ENCODE measurements at regions not wholly inside any gene's neighbourhood (a gene's known extent, or its start where the extent isn't known, plus 50 kb on each side); places are given as distances from the start of the nearest gene placed in this dataset.

DNA sequence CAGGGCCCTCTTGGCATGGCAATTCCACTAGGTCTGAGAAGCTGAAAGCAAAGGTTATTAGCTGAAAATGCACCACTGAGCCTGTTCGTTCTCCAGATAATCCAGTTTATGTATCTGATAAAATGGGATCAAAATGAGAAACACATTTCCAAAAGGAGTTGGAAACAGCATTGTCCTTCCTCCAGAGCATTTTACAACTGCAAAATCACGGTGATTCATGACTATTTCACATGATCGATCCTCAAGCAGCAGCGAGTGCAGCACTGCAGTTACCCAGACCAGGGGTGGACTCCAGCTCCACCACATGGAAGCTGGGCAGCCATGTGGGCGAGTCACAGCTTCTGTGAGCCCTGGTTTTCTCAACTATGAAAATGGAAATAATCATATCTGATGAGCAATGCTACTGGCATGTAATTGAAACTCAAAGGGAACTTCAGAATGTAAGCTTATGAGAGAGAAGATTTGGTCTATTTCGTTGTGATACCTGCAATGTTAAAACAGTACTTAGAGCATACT lies 78.7 kb upstream of the MSX1 start:
- TF ChIP-seq, protein P1, sequence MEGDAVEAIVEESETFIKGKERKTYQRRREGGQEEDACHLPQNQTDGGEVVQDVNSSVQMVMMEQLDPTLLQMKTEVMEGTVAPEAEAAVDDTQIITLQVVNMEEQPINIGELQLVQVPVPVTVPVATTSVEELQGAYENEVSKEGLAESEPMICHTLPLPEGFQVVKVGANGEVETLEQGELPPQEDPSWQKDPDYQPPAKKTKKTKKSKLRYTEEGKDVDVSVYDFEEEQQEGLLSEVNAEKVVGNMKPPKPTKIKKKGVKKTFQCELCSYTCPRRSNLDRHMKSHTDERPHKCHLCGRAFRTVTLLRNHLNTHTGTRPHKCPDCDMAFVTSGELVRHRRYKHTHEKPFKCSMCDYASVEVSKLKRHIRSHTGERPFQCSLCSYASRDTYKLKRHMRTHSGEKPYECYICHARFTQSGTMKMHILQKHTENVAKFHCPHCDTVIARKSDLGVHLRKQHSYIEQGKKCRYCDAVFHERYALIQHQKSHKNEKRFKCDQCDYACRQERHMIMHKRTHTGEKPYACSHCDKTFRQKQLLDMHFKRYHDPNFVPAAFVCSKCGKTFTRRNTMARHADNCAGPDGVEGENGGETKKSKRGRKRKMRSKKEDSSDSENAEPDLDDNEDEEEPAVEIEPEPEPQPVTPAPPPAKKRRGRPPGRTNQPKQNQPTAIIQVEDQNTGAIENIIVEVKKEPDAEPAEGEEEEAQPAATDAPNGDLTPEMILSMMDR (IDR thresholded peaks at IDR 0.05): no peak

DNA sequence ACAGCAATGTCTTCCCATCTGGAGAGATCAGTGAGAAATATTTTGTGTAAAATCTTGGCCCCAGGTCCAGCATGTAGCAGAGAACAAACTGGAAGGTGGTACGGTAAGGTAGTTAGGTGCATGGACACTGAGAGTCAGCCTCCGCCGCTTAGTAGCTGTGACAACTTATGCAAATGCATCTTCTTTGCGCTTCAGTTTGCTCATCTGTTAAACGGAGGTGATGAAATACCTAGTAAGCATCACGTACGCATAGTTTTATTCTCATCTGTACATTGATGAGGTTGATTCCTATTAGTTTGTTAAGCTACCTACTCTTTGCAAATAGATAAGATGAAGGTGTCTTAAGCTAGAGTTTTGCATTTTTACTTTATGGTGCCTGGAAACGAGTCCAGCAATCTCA lies 80.0 kb upstream of the MSX1 start:
- H3K36me3 ChIP-seq: no peaks in the 10 kb centered on the region
- ATAC-seq: no peak
- TF ChIP-seq, protein P1 (IDR thresholded peaks at IDR 0.05): no peak

More for the DNA sequence above, 78.7 kb upstream of the MSX1 start:
- Histone ChIP-seq H3K27ac (no peak overlapping the region), H3K4me1 (no peaks in the 10 kb centered on the region), H3K27me3 (peaks cover 5% of the 10 kb centered on the region), H3K9me3 (no peaks in the 10 kb centered on the region), H3K4me3 (no peak overlapping the region), H3K36me3 (no peaks in the 10 kb centered on the region)
- intact Hi-C loops (cut with DNase I): no loop called here
- ATAC-seq (no peak), DNase-seq (no peak)

DNA sequence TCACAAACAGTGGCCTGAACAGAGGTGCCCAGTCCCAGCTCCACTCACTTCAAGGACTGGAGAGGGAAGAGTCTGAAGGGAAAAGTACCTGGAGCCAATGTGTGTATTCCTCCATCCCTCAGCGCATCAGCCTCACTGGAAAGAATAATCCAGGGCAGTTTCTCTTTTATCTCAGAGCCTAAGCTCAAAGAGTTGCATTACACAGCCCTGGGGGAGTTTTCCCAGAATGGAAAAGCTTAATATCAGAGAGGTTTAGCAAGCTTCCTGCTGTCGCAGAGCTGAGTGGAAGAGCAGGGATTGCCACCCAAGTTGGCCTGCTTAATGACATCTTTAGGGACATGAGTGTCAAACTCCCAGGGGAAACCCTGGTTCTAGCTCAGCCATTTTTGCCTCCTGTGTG lies 80.4 kb upstream of the MSX1 start:
- Histone ChIP-seq H3K27ac (no peak overlapping the region), H3K36me3 (no peaks in the 10 kb centered on the region), H3K27me3 (peaks cover 5% of the 10 kb centered on the region), H3K4me1 (no peaks in the 10 kb centered on the region), H3K9me3 (no peaks in the 10 kb centered on the region), H3K4me3 (no peak overlapping the region)
- TF ChIP-seq, protein P1 (IDR thresholded peaks at IDR 0.05): no peak
- intact Hi-C loops (cut with DNase I): no loop called here
- DNase-seq (no peak), ATAC-seq (no peak)

More for the DNA sequence above, 80.0 kb upstream of the MSX1 start:
- no peaks in the 10 kb centered on the region for H3K4me1 ChIP-seq
- DNase-seq: no peak
- H3K9me3 ChIP-seq: no peaks in the 10 kb centered on the region
- intact Hi-C loops (cut with DNase I): no loop called here
- H3K27me3 ChIP-seq: peaks cover 5% of the 10 kb centered on the region
- no peak overlapping the region for H3K4me3 ChIP-seq
- no peak overlapping the region for H3K27ac ChIP-seq

DNA sequence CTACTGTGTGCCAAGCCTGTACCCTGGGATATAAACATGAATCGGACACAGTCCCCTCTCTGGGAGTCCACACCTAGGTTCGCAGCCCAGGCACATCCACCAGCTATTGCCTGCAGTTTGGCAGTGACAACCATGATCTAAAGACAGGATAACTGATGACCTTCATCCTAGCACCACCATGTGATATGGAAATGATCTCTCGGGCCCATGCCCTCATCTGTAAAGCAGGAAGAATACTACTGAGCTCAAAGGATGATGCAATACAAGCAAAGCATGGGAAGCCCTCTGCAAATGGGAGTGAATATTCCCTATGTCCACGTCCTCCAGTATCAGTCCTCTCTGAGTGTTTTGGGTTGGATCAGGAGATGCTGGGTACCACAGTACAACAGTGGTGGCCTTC lies 80.9 kb upstream of the MSX1 start:
- H3K27me3 ChIP-seq: peaks cover 5% of the 10 kb centered on the region
- H3K36me3 ChIP-seq: no peaks in the 10 kb centered on the region
- H3K9me3 ChIP-seq: no peaks in the 10 kb centered on the region
- TF ChIP-seq, protein P1 (IDR thresholded peaks at IDR 0.05): no peak
- no peak overlapping the region for H3K27ac ChIP-seq
- no peak overlapping the region for H3K4me3 ChIP-seq
- intact Hi-C loops (cut with DNase I): no loop called here
- H3K4me1 ChIP-seq: no peaks in the 10 kb centered on the region
- DNase-seq (no peak), ATAC-seq (no peak)

DNA sequence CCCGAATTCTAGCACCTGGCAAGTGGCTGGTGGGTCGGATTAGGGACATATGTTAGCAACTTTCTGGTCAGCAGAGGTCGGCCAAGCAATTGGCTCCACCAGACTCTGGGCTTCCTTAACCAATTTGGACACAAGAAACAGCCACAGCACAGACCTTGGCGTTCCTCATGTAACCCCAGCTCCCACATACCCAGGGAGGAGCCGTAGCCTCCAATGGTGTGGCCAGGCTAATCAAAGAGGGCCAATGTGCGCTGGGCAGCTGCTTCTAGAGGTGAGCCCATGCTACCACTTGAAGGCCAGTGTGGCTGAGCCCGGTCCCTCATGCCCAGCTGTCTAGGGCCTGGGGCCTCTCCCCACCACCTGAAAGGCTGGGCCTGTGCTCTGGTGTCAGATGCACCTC lies 82.5 kb upstream of the MSX1 start:
- DNase-seq: no peak
- Histone ChIP-seq H3K27ac (no peak overlapping the region), H3K4me1 (no peaks in the 10 kb centered on the region), H3K4me3 (no peak overlapping the region), H3K27me3 (peaks cover 5% of the 10 kb centered on the region), H3K9me3 (no peaks in the 10 kb centered on the region), H3K36me3 (no peaks in the 10 kb centered on the region)
- TF ChIP-seq, protein P1 (IDR thresholded peaks at IDR 0.05): no peak
- ATAC-seq: no peak
- intact Hi-C loops (cut with DNase I): no loop called here

DNA sequence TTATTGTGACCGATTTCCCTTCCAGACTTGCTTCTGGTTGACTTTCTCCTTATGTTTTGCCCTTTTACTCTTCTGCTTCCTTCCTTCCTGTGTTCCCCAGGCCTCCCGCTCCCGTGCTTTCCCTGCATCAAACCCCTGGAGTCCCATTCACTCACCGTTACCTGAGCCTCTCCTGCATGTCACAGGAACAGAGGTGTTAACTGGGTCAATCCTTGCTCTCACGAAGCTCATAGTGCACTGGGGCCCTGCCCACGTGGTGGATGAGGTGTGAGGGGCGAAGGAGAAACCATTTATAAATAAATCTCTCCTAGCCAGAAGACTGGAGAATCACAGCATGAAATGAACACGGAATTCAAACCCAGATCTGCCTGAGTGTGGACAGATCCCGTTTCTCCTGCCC lies 83.1 kb upstream of the MSX1 start:
- no peaks in the 10 kb centered on the region for H3K9me3 ChIP-seq
- no peaks in the 10 kb centered on the region for H3K27me3 ChIP-seq
- no peak overlapping the region for H3K27ac ChIP-seq
- intact Hi-C loops (cut with DNase I): no loop called here
- H3K36me3 ChIP-seq: no peaks in the 10 kb centered on the region
- no peaks in the 10 kb centered on the region for H3K4me1 ChIP-seq
- H3K4me3 ChIP-seq: no peak overlapping the region
- DNase-seq (no peak), ATAC-seq (no peak)
- TF ChIP-seq, protein P1 (IDR thresholded peaks at IDR 0.05): no peak

All from upper lobe of right lung (tissue), 1 donor.